IPS-18a (cell line): ENCODE measurements at regions not wholly inside any gene's neighbourhood (a gene's known extent, or its start where the extent isn't known, plus 50 kb on each side); places are given as distances from the start of the nearest gene placed in this dataset.

Experiments
- H3K27ac ChIP-seq: one replicate; pipeline ENCODE4 v1.5.1; 2013; ENCODE audit warnings: low read length
- H3K27me3 ChIP-seq: one replicate; pipeline ENCODE4 v1.6.1; 2013; ENCODE audit warnings: mild to moderate bottlenecking, low read length; ENCODE audit not compliant: control insufficient read depth, insufficient read depth
- H3K36me3 ChIP-seq: one replicate; pipeline ENCODE4 v1.6.1; 2013; ENCODE audit warnings: low read depth, low read length; ENCODE audit not compliant: control insufficient read depth
- H3K4me1 ChIP-seq: one replicate; pipeline ENCODE4 v1.6.1; 2013; ENCODE audit warnings: low read depth, low read length; ENCODE audit not compliant: control insufficient read depth
- H3K4me3 ChIP-seq: one replicate; pipeline ENCODE4 v1.5.1; 2013; ENCODE audit warnings: low read length
- H3K9ac ChIP-seq: one replicate; pipeline ENCODE4 v1.6.1; 2013; ENCODE audit warnings: mild to moderate bottlenecking, low read length, moderate library complexity
- H3K9me3 ChIP-seq: one replicate; pipeline ENCODE4 v1.6.1; 2013; ENCODE audit warnings: low read depth, low read length; ENCODE audit not compliant: control insufficient read depth

GRCh38 chr17:77493238-77493820, 352.6 kb downstream of the SEC14L1 start:
- peaks cover 42% of the 10 kb centered on the region for H3K36me3 ChIP-seq
- H3K27ac ChIP-seq: no peak overlapping the region
- H3K4me3 ChIP-seq: no peak overlapping the region
- no peaks in the 10 kb centered on the region for H3K27me3 ChIP-seq
- no peaks in the 10 kb centered on the region for H3K4me1 ChIP-seq
- no peaks in the 10 kb centered on the region for H3K9me3 ChIP-seq
- no peak overlapping the region for H3K9ac ChIP-seq

DNA sequence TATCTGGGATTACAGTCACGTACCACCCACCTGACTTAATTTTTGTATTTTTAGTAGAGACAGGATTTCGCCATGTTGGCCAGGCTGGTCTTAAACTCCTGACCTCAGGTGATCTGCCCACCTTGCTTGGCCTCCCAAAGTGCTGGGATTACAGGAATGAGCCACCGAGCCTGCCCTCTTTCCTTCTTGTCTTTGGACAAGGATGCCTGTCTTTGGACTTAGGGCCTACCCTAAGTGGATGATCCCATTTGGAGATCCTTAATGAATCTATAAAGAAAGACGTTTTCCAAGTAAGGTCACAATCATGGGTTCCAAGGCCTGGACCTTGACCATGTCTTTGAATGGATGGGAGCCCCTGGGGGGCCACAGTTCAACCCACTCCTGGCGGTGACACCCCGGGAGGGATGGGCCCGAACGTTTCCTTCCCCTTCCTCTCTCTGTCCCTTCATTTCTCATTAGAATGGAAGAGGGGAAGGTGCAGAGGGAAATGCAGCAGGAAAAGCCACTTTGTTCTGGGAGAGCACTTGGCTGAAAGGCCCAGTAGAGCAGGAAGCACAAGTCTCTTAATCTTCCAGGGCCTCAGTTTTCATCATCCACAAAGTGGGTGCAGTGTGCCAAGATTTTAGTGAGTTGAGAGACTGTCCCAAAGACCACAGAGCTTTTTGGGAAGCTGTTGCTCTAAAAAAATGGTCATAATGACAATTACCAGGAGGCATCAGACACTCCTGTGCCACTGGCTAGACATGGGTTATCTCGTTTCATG, 353.3 kb downstream of the SEC14L1 start:
- Histone ChIP-seq H3K36me3 (peaks cover 42% of the 10 kb centered on the region), H3K27ac (no peak overlapping the region), H3K9ac (no peak overlapping the region), H3K9me3 (no peaks in the 10 kb centered on the region), H3K27me3 (no peaks in the 10 kb centered on the region), H3K4me1 (no peaks in the 10 kb centered on the region), H3K4me3 (no peak overlapping the region)

GRCh38 chr17:77494664-77495435, 354.1 kb downstream of the SEC14L1 start:
- H3K4me1 ChIP-seq: no peaks in the 10 kb centered on the region
- H3K27ac ChIP-seq: no peak overlapping the region
- no peak overlapping the region for H3K4me3 ChIP-seq
- H3K9me3 ChIP-seq: no peaks in the 10 kb centered on the region
- H3K27me3 ChIP-seq: no peaks in the 10 kb centered on the region
- H3K36me3 ChIP-seq: peaks cover 43% of the 10 kb centered on the region
- H3K9ac ChIP-seq: no peak overlapping the region

- no peaks in the 10 kb centered on the region for H3K9me3 ChIP-seq
- H3K9ac ChIP-seq: no peak overlapping the region
- H3K4me3 ChIP-seq: no peak overlapping the region
- H3K36me3 ChIP-seq: peaks cover 35% of the 10 kb centered on the region
- H3K27me3 ChIP-seq: no peaks in the 10 kb centered on the region
- no peaks in the 10 kb centered on the region for H3K4me1 ChIP-seq
- H3K27ac ChIP-seq: no peak overlapping the region
Measured at GRCh38 chr17:77495575-77495974, 354.8 kb downstream of the SEC14L1 start.

DNA sequence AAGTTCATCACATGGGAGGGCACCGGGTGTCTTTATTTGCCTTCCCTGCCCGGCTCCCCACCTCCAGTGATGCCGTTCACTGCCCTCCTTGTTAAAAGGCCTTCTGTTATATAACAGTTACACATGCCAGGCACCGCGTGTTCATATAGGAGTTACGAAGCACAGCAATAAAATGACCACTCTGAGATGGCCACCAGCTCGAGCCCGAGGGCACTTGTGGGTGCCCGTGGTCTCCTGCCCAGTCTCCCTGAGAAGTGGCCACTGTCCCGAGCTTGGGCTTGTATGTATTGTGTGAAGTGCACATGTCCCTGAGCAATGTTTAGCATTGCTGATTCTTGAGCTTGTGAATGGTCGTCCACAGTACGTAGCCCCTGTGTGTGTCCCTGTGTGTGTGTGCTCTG, 355.6 kb downstream of the SEC14L1 start:
- Histone ChIP-seq H3K4me3 (no peak overlapping the region), H3K4me1 (no peaks in the 10 kb centered on the region), H3K9me3 (no peaks in the 10 kb centered on the region), H3K36me3 (peaks cover 29% of the 10 kb centered on the region), H3K27me3 (no peaks in the 10 kb centered on the region), H3K27ac (no peak overlapping the region), H3K9ac (no peak overlapping the region)

- Histone ChIP-seq H3K4me3 (no peak overlapping the region), H3K27ac (no peak overlapping the region), H3K27me3 (no peaks in the 10 kb centered on the region), H3K9ac (no peak overlapping the region), H3K4me1 (no peaks in the 10 kb centered on the region), H3K9me3 (no peaks in the 10 kb centered on the region), H3K36me3 (peaks cover 29% of the 10 kb centered on the region)
Measured at GRCh38 chr17:77496831-77497577, 356.2 kb downstream of the SEC14L1 start.

GRCh38 chr17:77497578-77497934, 356.8 kb downstream of the SEC14L1 start:
- H3K36me3 ChIP-seq: peaks cover 27% of the 10 kb centered on the region
- no peaks in the 10 kb centered on the region for H3K4me1 ChIP-seq
- H3K27ac ChIP-seq: no peak overlapping the region
- H3K4me3 ChIP-seq: no peak overlapping the region
- H3K9ac ChIP-seq: no peak overlapping the region
- no peaks in the 10 kb centered on the region for H3K27me3 ChIP-seq
- no peaks in the 10 kb centered on the region for H3K9me3 ChIP-seq

DNA sequence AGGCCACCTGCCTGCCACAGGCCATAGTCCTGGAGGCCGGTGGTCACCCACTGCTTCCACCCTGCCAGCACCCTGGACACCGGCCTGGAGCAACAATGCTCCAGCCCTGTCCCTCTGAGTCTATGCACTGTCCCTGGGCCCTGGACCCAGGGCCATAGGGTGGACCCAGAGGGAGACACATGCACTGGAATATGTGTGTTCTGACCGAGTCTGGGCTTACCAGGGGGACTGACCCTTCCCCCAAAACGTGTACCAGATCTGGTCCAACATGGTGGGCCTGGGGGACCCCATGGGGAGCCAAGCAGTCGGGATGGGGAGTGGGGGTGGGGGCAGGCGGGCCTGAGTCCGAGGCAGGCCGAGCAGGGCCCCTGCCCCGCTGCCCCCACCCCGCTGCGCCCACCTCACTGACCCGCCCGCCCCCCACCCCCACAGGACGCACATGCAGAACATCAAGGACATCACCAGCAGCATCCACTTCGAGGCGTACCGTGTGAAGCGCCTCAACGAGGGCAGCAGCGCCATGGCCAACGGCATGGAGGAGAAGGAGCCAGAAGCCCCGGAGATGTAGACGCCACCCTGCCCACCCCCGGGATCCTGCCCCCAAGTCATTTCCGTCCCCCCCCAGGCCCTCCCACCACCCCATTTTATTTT, 357.4 kb downstream of the SEC14L1 start:
- Histone ChIP-seq H3K27ac (no peak overlapping the region), H3K27me3 (no peaks in the 10 kb centered on the region), H3K4me1 (no peaks in the 10 kb centered on the region), H3K4me3 (no peak overlapping the region), H3K36me3 (peaks cover 21% of the 10 kb centered on the region), H3K9ac (no peak overlapping the region), H3K9me3 (no peaks in the 10 kb centered on the region)

- Histone ChIP-seq H3K27me3 (no peaks in the 10 kb centered on the region), H3K27ac (no peak overlapping the region), H3K4me3 (no peak overlapping the region), H3K9ac (no peak overlapping the region), H3K36me3 (peaks cover 19% of the 10 kb centered on the region), H3K9me3 (no peaks in the 10 kb centered on the region), H3K4me1 (no peaks in the 10 kb centered on the region)
Measured at GRCh38 chr17:77498791-77499698, 358.3 kb downstream of the SEC14L1 start.

GRCh38 chr17:77499699-77500435, 359.1 kb downstream of the SEC14L1 start:
- Histone ChIP-seq H3K27me3 (no peaks in the 10 kb centered on the region), H3K9me3 (no peaks in the 10 kb centered on the region), H3K9ac (no peak overlapping the region), H3K27ac (no peak overlapping the region), H3K36me3 (peaks cover 15% of the 10 kb centered on the region), H3K4me3 (no peak overlapping the region), H3K4me1 (peaks cover 5% of the 10 kb centered on the region)
